ENCODE measurements at regions not wholly inside any gene's neighbourhood (a gene's known extent, or its start where the extent isn't known, plus 50 kb on each side); places are given as distances from the start of the nearest gene placed in this dataset.

- TF ChIP-seq CTCF (IDR thresholded peaks at IDR 0.05; ENCODE audit: low read depth, low read length) (no peak), EZH2phosphoT487 (IDR thresholded peaks at IDR 0.05; ENCODE audit: low read depth) (no peak)
These were observed 123.7 kb upstream of the TMTC1 start for GRCh38 chr12:29907461-29907860.

Measured in OCI-LY3 (cell line).